MM.1S (cell line): ENCODE measurements at regions not wholly inside any gene's neighbourhood (a gene's known extent, or its start where the extent isn't known, plus 50 kb on each side); places are given as distances from the start of the nearest gene placed in this dataset.

ENCODE experiments used
- DNase-seq: peaks from one replicate; pipeline ENCODE4 v3.0.0-alpha.2; 2015
- H2AFZ ChIP-seq: fragments of 300-600 bp; sonication (generic); 2 replicates; pipeline ENCODE4 v1.6.0; 2016; ENCODE audit warnings: antibody characterized with exemption, low read length
- H3F3A ChIP-seq: fragments of 300-600 bp; sonication (generic); 2 replicates; pipeline ENCODE4 v1.6.1; 2016; ENCODE audit warnings: mild to moderate bottlenecking, antibody characterized with exemption, low read length, moderate library complexity, mixed read lengths; ENCODE audit not compliant: insufficient read depth
- H3K27ac ChIP-seq: fragments of 300-600 bp; sonication (generic); 2 replicates; pipeline ENCODE4 v1.5.1; 2016; ENCODE audit warnings: mild to moderate bottlenecking, low read length
- H3K27me3 ChIP-seq: fragments of 300-600 bp; sonication (generic); replicated peaks from 2 replicates; pipeline ENCODE4 v1.6.0; 2016; ENCODE audit warnings: low read length; ENCODE audit not compliant: insufficient read depth
- H3K36me3 ChIP-seq: fragments of 300-600 bp; sonication (generic); replicated peaks from 2 replicates; pipeline ENCODE4 v1.6.1; 2016; ENCODE audit warnings: mild to moderate bottlenecking, low read length, mixed read lengths; ENCODE audit not compliant: insufficient read depth
- H3K4me1 ChIP-seq: fragments of 300-600 bp; sonication (generic); 2 replicates; pipeline ENCODE4 v1.6.1; 2016; ENCODE audit warnings: low read length, mixed read lengths
- H3K4me2 ChIP-seq: fragments of 300-600 bp; sonication (generic); 2 replicates; pipeline ENCODE4 v1.6.0; 2016; ENCODE audit warnings: low read depth, low read length
- H3K4me3 ChIP-seq: fragments of 300-600 bp; sonication (generic); 2 replicates; pipeline ENCODE4 v1.5.1; 2016; ENCODE audit warnings: low read length, mixed read lengths
- H3K79me2 ChIP-seq: fragments of 300-600 bp; sonication (generic); 2 replicates; pipeline ENCODE4 v1.6.1; 2016; ENCODE audit warnings: mixed run types, low read length, mixed read lengths
- H3K9ac ChIP-seq: fragments of 300-600 bp; sonication (generic); 2 replicates; pipeline ENCODE4 v1.6.1; 2016; ENCODE audit warnings: low read length, mixed read lengths
- H3K9me2 ChIP-seq: fragments of 300-600 bp; sonication (generic); replicated peaks from 2 replicates; pipeline ENCODE4 v1.6.1; 2016; ENCODE audit warnings: mild to moderate bottlenecking, low read length, mixed read lengths; ENCODE audit not compliant: insufficient read depth
- H3K9me3 ChIP-seq: fragments of 300-600 bp; sonication (generic); replicated peaks from 2 replicates; pipeline ENCODE4 v1.6.1; 2016; ENCODE audit warnings: mild to moderate bottlenecking, low read length, mixed read lengths; ENCODE audit not compliant: insufficient read depth
- H4K20me1 ChIP-seq: fragments of 300-600 bp; sonication (generic); 2 replicates; pipeline ENCODE4 v1.6.1; 2016; ENCODE audit warnings: mild to moderate bottlenecking, low read length, moderate library complexity, mixed read lengths; ENCODE audit not compliant: insufficient read depth
- CTCF ChIP-seq: fragments of 300-600 bp; sonication (generic); IDR thresholded peaks from 2 replicates; pipeline ENCODE4 v1.5.1; 2016; ENCODE audit warnings: antibody characterized with exemption, low read length, mixed read lengths
- EZH2 ChIP-seq: fragments of 300-600 bp; sonication (generic); optimal IDR thresholded peaks from 2 replicates; pipeline ENCODE3; 2017; ENCODE audit warnings: low read depth, mild to moderate bottlenecking, antibody characterized with exemption, low read length, mixed read lengths
- EZH2phosphoT487 ChIP-seq: fragments of 300-600 bp; sonication (generic); IDR thresholded peaks from 2 replicates; pipeline ENCODE4 v1.6.1; 2018; ENCODE audit warnings: antibody characterized with exemption, low read length

DNA sequence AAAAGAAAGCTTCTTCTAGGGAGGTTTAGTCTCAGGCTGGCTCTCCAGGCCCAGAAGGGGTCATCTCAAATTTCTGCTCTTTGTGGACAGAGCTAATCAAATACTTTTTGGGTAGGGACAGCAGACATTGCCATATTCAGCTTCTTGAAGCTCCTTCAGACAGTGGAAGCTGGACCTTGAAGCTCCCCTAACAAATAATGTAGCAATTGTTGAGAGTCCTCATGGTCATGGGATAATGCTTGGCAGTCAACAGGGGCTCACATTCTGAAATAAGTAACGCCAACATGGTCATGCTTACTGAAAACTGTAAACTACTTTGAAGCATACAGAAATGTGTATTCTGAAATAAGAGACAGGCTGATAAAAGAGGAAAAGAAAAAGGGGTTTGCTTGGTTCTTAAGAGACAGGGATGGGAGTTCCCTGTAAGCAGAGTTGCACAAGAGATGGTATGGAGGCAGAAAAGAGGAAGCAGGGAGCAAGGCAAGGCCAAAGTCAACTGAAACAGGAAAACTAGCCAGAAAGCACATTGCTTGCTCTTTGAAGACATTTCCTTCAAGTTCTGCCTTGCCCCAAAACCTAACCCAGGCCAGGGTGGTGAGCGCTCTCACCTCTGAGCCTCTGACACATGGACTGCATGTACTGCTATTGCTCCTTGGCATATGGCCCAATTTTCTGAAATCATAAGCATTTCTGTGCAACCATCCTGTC is 53.1 kb upstream of the KMT2E start:
- Histone ChIP-seq H3F3A (peaks cover 53% of the 10 kb centered on the region), H3K79me2 (no peaks in the 10 kb centered on the region), H4K20me1 (no peaks in the 10 kb centered on the region), H3K27me3 (no peaks in the 10 kb centered on the region), H3K9me2 (no peaks in the 10 kb centered on the region), H3K36me3 (no peaks in the 10 kb centered on the region), H3K27ac (peak overlapping the region; percentile 49; the same call in 1 of the 2 replicates), H3K9me3 (no peaks in the 10 kb centered on the region), H3K4me1 (peaks cover 70% of the 10 kb centered on the region), H2AFZ (no peak overlapping the region), H3K9ac (no peak overlapping the region), H3K4me3 (no peak overlapping the region), H3K4me2 (no peak overlapping the region)
- DNase-seq = no peak
- no peak for TF ChIP-seq CTCF
- TF ChIP-seq EZH2phosphoT487 = no peak
- TF ChIP-seq EZH2 = no peak

GRCh38 chr7:104961821-104962220 is 52.2 kb upstream of the KMT2E start:
- no peaks in the 10 kb centered on the region for H3K36me3 ChIP-seq
- peak overlapping the region; percentile 89; the same call in 1 of the 2 replicates for H3K27ac ChIP-seq
- no peaks in the 10 kb centered on the region for H3K27me3 ChIP-seq
- H3K9me3 ChIP-seq = no peaks in the 10 kb centered on the region
- H3K4me1 ChIP-seq = peaks cover 62% of the 10 kb centered on the region
- no peak for DNase-seq
- no peak overlapping the region for H3K4me3 ChIP-seq
- H3K9me2 ChIP-seq = no peaks in the 10 kb centered on the region
- no peak overlapping the region for H2AFZ ChIP-seq
- no peak for TF ChIP-seq EZH2phosphoT487
- no peak for TF ChIP-seq CTCF
- H4K20me1 ChIP-seq = no peaks in the 10 kb centered on the region
- H3K9ac ChIP-seq = peak overlapping the region; percentile 70; the same call in 1 of the 2 replicates
- H3K79me2 ChIP-seq = no peaks in the 10 kb centered on the region
- 0 out of 2 replicates have a peak overlapping the region, but pooled peaks have one; percentile 44 for H3K4me2 ChIP-seq
- peaks cover 44% of the 10 kb centered on the region for H3F3A ChIP-seq

DNA sequence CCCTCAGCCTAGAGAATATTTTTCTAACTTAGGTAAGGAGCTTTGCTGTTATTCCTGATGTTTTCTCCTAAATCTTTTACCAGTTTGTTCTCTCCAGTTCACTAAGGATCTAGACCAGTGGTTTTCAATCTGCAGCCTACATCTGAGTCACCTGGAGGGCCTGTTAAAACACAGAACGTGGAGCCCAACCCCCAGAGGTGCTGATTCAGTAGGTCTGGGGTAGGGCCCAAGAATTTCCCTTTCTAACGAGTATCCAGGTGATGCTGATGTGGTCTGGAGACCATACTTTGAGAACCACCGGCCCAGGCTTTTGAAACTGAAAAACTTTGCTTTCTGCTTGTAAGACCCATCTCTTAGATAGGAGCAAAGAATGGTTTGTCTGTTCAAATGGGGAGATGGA is 51.2 kb upstream of the KMT2E start:
- Histone ChIP-seq H3K27me3 (no peaks in the 10 kb centered on the region), H3F3A (peaks cover 35% of the 10 kb centered on the region), H3K9ac (peak overlapping the region; percentile 70), H3K4me3 (no peak overlapping the region), H3K36me3 (no peaks in the 10 kb centered on the region), H3K9me3 (no peaks in the 10 kb centered on the region), H3K9me2 (no peaks in the 10 kb centered on the region), H4K20me1 (no peaks in the 10 kb centered on the region), H2AFZ (no peak overlapping the region), H3K4me2 (peak overlapping the region; percentile 47), H3K27ac (peak overlapping the region; percentile 89), H3K4me1 (peaks cover 54% of the 10 kb centered on the region), H3K79me2 (no peaks in the 10 kb centered on the region)
- TF ChIP-seq EZH2phosphoT487 (no peak), EZH2 (no peak), CTCF (no peak)
- DNase-seq = peak; percentile 98
